Chondrocyte (in vitro differentiated cells): ENCODE measurements at regions not wholly inside any gene's neighbourhood (a gene's known extent, or its start where the extent isn't known, plus 50 kb on each side); places are given as distances from the start of the nearest gene placed in this dataset.

ENCODE experiments used
- DNase-seq: peaks from one replicate; pipeline ENCODE4 v3.0.0; 2021; ENCODE audit warnings: mixed read lengths, low spot score
- H3K27ac Mint-ChIP-seq: one replicate; pipeline ENCODE4 v1.8.0; 2021; ENCODE audit warnings: mild to moderate bottlenecking, moderate library complexity, mixed read lengths; ENCODE audit not compliant: unreplicated experiment
- H3K27me3 Mint-ChIP-seq: 2 replicates; pipeline ENCODE4 v1.8.0; 2021; ENCODE audit warnings: low read depth, mixed read lengths
- H3K36me3 Mint-ChIP-seq: 2 replicates; pipeline ENCODE4 v1.8.0; 2021; ENCODE audit warnings: low read depth, mixed read lengths
- H3K4me1 Mint-ChIP-seq: 2 replicates; pipeline ENCODE4 v1.8.0; 2021; ENCODE audit warnings: low read depth, mild to moderate bottlenecking, mixed read lengths
- H3K4me3 Mint-ChIP-seq: one replicate; pipeline ENCODE4 v1.8.0; 2021; ENCODE audit warnings: mild to moderate bottlenecking, moderate library complexity, mixed read lengths; ENCODE audit not compliant: unreplicated experiment
- H3K9me3 Mint-ChIP-seq: 2 replicates; pipeline ENCODE4 v1.8.0; 2021; ENCODE audit warnings: low read depth, mixed read lengths
- CTCF ChIP-seq: fragments of 200-600 bp; sonication (generic); IDR thresholded peaks from 2 replicates; pipeline ENCODE4 v1.5.0; 2021; ENCODE audit warnings: antibody characterized with exemption, mild to moderate bottlenecking, moderate library complexity

GRCh38 chr17:69918164-69918563 lies 156.9 kb upstream of the KCNJ16 start:
- TF ChIP-seq CTCF: no peak
- Mint-ChIP-seq H3K9me3 (no peaks in the 10 kb centered on the region), H3K27me3 (no peaks in the 10 kb centered on the region), H3K4me1 (peaks cover under 1% of the 10 kb centered on the region), H3K27ac (no peak overlapping the region), H3K4me3 (no peak overlapping the region), H3K36me3 (no peaks in the 10 kb centered on the region)
- DNase-seq: no peak

GRCh38 chr17:69919789-69920188 lies 155.2 kb upstream of the KCNJ16 start:
- no peak for TF ChIP-seq CTCF
- no peaks in the 10 kb centered on the region for H3K4me1 Mint-ChIP-seq
- no peaks in the 10 kb centered on the region for H3K36me3 Mint-ChIP-seq
- no peak overlapping the region for H3K27ac Mint-ChIP-seq
- DNase-seq: no peak
- no peak overlapping the region for H3K4me3 Mint-ChIP-seq
- no peaks in the 10 kb centered on the region for H3K27me3 Mint-ChIP-seq
- H3K9me3 Mint-ChIP-seq: no peaks in the 10 kb centered on the region

- Mint-ChIP-seq H3K27me3 (no peaks in the 10 kb centered on the region), H3K4me1 (no peaks in the 10 kb centered on the region), H3K27ac (no peak overlapping the region), H3K9me3 (no peaks in the 10 kb centered on the region), H3K4me3 (no peak overlapping the region), H3K36me3 (no peaks in the 10 kb centered on the region)
- no peak for TF ChIP-seq CTCF
- DNase-seq: no peak
Observed at GRCh38 chr17:69921046-69921445, 154.0 kb upstream of the KCNJ16 start.

GRCh38 chr17:69928611-69929010 lies 146.4 kb upstream of the KCNJ16 start:
- Mint-ChIP-seq H3K4me3 (no peak overlapping the region), H3K9me3 (peaks cover 9% of the 10 kb centered on the region), H3K4me1 (no peaks in the 10 kb centered on the region), H3K36me3 (peaks cover 4% of the 10 kb centered on the region), H3K27me3 (no peaks in the 10 kb centered on the region), H3K27ac (no peak overlapping the region)
- no peak for DNase-seq
- no peak for TF ChIP-seq CTCF

GRCh38 chr17:69936996-69937395 lies 138.0 kb upstream of the KCNJ16 start:
- H3K4me1 Mint-ChIP-seq: no peaks in the 10 kb centered on the region
- H3K27ac Mint-ChIP-seq: no peak overlapping the region
- TF ChIP-seq CTCF: no peak
- DNase-seq: no peak
- H3K9me3 Mint-ChIP-seq: peaks cover 10% of the 10 kb centered on the region
- no peak overlapping the region for H3K4me3 Mint-ChIP-seq
- no peaks in the 10 kb centered on the region for H3K36me3 Mint-ChIP-seq
- no peaks in the 10 kb centered on the region for H3K27me3 Mint-ChIP-seq
